Stromal cell of bone marrow (primary cell): ENCODE measurements at regions not wholly inside any gene's neighbourhood (a gene's known extent, or its start where the extent isn't known, plus 50 kb on each side); places are given as distances from the start of the nearest gene placed in this dataset.

Experiments
- DNase-seq: peaks from one replicate; pipeline ENCODE4 v3.0.0-alpha.2; 2012; ENCODE audit warnings: low read depth

DNA sequence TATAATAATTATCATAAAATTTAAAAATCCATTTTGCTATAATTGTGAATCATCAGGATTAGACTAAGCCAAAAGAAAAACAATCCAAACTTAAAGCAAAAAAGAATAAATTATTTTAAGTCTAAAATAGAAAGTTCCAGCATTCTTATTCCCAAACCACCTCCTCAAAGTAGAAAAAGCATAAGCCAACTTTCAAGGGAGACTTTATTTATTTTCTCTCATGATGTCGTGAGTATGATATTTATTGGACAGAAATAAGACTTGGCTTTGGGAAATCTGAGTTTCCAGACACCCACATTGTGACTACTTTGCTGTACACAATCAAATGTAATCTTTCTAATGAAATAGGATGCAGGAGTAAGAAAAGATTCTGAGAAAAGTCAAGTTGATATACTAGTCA lies 372.1 kb downstream of the MTRR start:
- DNase-seq, result no peak

DNA sequence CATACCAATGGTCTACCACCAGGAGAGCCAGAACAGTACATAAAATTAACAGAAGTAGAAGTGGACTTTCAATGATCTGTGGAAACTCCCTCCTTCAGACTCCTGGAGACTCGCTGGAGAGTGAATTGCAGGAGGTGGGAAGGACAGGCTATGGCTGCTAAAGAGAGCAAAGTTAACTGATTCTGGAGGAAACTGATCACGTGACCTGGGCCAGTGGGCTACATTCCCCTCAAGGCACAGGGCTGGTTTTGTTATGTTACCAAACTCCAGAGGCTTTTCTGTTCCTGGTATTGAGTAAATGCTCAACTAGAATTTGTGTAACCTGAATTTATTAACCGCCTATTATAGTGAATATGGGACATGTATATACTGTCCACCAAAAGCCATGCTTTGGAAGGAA lies 372.6 kb downstream of the MTRR start:
- no peak for DNase-seq

DNA sequence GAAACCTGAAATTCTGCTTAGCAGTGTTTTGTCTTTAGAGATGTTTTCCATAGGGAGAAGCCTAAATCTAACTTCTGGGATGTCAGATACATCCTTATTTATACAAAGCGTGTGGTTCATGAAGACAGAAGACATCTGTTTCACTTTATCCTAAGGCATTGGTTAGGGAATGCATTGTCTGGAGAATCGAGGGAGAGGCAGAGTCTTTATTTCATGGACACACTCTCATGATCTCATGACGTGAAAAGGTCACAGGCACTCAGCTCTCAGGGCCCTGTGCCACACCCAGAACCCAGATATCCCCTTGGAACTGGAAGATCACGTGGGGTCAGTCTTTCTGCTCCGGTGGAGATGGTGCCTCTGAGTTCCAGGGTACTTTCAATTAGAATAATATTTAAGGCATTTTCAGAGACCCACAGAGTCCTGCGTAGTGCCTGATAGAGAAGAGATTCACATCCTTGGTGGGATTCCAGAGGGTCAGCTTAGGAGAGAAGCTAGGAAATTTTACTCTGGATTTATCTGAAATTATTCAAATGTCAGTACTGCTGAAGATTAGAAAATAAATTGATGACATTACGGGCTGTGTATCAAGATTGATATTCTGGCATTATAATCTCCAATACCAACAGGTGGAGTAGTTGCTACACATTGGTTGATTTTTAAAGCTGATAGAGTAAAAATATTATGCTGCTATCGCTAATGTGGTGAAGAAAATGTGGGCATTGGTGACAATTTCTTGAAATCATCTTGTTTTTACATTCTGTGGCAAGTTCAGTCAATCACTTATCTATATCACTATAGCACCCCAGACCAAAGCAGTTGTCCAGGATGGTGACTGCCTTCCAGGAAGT lies 378.3 kb downstream of the MTRR start:
- DNase-seq, result no peak

DNA sequence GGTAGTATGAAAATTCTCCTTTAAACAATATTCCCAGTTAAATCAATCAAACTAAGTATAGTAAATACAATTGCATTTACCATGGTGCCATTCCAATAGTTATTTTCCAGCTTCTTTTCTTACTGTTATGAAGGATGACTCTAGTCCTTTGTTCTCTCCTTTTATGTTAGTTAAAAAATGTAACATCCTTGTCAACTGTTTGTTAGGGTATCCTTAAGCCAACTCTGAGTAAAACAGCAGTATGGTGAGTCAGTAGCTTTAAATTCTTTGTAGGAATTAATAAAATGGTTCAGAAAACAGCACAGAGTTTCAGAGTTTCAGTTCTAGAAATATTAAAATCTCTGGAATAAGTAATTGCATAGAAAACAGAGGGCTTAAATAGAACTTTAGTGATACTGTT lies 384.4 kb downstream of the MTRR start:
- DNase-seq, result no peak

DNA sequence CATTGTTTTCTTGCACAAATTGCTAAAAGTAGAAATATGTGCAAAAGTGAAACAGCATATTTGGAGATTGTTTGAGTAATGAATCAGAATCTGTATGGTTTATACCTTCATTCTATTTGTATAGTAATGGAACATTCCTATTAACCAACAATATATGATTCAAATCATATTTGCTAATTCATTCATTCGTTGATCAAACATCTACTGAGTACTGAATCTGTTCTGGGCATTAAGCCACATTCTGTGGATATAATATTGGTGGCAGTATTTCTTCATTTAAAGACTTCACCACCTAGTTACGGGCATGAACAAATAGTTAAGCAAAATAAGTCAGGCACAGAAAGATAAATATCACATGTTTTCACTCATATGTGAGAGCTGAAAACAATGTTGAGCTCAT lies 385.7 kb downstream of the MTRR start:
- DNase-seq, result no peak

DNA sequence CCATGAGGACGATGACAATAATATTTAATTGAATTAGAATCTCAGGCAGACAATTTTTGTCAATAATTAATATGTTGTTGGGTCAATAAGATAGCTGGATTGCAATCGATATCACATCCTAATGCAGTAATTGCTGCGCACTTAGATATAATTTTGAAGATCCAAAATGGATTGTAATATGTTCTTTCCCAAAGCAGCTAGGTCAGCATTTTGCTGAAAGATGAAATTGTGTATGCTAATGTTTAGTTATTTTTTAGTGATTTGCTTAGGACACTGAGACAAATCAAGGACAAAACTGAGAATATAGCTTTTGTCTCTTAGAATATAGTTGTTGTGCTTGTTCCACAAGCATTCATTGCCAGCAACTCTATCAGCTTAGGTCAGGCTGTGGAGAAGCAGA lies 389.9 kb downstream of the MTRR start:
- no peak for DNase-seq

DNA sequence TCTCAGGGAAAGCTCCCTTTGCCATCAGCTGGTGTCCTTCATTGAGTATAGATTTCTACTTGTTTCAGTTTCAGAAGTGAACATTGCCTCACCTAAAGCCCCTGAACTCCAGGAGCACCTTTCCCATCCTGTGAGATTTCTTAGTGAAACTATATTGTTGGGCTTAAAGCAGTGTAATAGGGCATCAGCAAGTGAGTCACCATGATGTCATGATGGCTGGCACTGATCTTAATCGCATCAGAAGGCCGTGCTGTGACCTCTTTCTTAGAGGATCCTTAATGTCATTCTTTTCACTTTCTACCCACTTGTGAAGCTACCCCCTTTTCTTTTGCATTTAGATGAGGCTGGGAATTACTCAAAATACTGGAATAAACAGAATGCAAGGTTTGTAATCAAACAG lies 401.3 kb downstream of the MTRR start:
- DNase-seq, result no peak

DNA sequence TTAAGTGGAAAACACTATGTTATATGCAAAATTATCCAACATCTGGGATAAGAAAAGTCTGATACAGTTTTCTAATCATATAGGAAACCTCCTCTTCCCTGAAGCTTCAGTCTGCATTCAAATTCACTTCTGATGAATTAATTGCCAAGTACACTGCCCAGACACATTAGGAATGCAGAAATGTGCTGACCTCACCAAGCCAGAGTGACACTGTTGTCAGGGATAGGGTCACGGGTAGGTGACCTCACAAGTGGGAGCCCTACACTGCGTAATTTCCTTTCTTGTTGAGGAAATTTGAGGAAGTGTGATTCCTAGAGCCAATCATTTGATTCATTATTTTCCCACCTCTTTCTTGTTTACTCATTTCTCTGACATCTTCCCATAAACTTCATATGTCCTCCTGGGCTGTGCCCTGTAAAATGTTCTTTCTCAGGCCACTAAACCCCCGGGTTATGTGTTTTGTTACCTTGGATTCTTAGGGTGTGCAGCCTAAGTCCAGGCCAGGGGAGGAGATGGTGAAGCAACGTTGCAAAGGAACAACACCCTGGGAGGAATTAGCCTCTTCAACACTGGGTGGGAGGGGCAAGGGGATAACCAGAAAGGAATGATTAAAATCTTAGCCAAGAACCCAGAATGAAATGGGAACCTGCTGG lies 411.9 kb downstream of the MTRR start:
- no peak for DNase-seq

DNA sequence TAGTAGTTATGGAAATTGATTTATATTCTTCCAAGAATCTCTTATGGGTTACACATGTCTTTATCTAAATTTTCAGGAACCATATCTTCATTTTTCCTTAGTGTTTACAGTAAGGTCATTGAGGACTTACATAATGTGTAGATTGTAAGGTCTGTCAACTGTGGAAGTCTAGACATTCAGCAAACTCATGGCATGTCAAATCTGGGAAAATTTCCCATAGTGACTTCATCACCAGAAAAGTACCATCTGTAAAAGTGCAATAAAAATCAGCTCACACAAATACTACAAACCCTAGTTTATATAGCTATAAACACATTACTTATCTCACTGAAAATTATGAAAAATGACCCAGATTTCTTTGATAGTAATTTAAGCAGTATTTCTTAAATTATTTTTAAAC lies 419.4 kb downstream of the MTRR start:
- DNase-seq, result no peak

DNA sequence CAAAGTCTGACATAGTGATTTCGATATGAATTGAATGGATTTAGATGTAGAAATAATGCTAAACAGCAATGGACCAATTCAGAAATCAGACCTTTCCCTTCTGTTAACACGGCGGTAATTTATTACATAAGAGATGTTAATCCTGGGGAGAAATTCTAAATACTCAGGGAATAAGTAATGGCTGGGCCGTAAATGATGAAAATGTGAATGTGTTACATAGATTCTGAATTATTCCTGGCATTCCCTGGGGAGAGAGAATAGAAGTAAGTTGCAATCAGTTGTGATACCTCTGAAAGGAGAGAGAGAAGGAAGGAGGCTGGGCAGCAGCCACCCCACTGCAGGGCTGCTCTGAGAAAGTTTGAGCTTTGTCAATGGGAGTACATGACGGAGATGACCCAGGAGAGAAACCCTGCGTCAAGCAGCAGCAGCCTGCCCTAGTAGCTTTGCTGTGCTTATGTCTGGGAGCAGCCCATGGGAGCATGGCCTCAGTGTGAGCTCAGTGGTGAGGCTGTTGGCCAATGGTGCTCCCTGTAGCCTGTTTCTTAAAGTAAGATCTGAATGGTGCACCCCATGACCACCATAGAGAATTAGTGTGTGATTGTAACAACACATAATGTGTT lies 420.1 kb downstream of the MTRR start:
- DNase-seq, result no peak

DNA sequence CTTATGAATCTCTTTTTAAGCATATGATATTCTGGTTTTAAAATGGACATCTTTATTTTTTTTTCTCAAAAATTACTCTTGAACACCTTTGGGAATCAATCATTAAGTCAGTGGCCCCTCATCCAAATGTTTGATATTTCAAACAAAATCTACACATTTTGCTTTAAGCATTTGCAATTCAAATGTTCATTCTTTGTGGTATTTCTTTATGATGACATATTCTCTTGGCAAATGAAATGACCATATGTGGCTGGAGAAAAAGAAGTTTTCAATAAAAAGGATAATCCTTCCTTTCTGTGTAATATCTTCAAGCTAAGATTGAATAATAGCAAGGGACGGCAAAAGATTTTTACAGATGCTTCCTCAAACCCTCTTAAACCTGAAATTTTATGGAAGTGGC lies 420.8 kb downstream of the MTRR start:
- DNase-seq, result no peak

DNA sequence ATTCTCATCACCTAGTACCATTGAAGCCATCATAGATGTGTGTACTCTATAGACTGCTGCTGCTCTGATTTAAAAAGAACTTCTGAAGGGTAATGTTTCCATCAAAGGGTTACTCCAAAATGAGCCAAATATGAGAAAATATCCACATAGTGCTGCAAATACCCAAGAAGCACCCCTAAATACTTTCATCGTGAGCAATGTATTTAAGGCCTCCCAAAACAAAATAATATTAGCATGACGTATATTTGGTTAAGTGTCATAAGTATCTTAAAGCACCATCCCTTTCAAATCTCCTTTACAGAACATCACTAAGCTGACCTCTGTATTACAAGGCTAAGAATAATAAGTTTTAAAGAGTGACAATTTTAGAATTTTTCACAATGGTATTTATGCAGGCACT lies 421.8 kb downstream of the MTRR start:
- no peak for DNase-seq

DNA sequence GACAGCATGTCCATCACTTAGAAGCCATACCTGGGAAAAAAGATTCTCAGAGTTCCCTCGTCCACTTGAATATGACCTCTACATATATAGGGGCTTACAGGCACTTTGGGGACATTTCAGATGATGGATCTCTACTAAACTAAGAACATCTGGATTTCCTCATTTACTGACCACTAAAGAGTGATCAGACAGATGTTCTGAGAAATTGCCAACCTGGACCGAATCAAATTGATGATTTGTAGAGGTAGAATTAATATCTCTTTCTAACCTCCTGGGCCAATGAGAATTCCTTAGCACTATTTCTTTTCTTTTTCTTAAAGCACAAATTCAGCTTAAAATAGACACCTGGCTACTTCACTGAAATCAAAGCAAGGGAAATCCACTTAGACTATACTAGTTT lies 422.7 kb downstream of the MTRR start:
- DNase-seq, result no peak

DNA sequence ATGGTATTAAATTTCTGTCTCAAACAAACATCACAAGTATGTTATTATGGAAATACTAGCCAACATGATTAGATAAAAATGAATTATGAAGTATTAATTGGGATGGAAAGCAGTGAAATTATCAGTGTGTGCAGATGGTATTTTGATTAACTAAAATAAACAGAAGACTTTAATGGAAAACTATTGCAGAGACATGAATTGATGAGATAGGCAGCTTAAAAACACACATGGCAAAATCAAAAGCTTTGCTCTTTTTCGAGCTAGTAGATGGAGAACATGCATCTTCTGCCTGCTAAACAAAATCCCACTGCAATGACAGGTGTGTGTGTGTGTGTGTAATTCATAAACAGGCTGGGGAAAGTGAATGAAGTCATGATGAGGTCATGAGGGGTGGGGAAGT lies 426.2 kb downstream of the MTRR start:
- DNase-seq, result no peak

DNA sequence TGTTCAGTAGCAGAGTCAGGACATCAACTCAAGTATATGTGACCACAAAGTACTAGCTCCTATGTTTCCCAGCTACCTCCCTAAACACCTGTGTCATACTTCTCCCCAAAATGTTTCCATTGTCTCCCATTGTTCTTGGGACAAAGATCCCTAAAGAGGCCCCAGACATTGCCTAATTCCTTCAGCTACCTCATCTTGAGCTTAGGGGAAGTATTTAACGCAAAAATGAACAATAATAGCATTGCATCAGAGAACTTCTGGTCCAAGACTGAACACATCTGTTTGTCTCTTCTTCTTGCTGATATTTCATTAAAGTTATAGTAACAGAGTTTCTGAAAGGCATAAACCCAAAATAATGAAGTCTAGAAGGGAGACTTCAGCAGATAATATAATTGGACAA lies 430.8 kb downstream of the MTRR start:
- DNase-seq, result no peak

DNA sequence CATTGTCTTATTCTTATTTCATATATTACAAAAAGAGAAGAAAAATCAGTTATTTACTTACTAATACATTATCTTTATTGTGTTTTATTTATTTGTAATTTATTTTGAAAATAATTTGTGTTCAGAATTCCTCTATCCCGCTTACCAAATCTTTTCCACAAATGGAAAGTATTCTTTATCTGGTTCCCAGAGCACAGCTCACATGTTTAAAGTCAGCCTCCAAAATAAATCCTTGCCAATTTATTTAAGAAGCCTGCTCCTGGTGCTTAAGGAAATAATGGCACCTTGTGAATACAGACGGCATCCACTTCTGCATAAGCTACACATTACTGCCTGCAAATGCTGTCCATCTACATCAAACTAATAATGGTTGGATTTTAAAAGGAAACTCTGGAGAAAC lies 435.4 kb downstream of the MTRR start:
- no peak for DNase-seq

DNA sequence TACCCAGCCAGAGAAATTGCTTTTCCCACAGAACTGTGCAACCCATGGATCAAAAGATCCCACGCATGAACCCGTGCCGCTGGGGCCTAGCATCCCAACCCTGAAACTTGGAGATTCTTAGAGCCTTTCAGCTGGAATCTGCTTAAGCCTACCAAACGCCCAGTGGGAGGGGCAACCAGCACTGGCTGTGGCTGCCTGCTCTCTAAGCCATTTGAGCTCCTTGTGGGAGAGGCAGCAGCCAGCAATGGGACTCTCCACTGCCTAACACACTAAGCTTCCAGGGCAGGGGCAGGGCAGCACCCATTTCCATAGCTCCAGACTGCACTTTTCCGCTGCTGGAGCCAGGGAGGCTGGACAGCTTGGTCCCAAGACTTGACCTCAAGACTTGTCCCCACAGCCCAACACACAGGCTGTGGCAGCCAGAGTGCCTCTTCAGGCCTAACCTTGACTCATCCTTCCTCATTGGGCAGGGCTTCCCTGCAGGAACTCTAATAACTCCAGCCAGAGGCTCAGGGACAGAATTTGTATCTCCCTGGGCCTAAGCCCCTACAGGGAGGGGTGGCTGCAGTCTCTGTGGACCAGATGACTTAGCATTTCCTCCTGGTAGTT lies 437.4 kb downstream of the MTRR start:
- no peak for DNase-seq

DNA sequence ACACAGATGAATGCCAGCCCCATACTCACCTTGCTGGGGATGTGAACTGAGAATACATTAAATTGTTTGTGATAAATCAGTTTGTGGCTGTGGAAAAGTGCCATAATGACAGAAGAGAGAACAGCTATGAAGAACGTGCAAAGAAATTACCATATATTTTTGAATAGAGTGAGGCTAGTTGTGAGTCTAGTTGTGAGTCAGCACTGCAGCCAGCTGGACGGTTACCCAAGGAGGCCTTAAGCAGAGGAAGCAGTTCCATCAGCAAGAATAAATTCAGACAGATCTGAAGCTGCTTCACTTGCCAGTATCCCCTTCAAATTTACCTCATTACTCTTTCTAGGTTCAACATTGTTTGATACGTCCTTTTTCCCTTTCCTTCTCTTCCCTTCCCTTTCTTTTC lies 446.0 kb downstream of the MTRR start:
- no peak for DNase-seq

DNA sequence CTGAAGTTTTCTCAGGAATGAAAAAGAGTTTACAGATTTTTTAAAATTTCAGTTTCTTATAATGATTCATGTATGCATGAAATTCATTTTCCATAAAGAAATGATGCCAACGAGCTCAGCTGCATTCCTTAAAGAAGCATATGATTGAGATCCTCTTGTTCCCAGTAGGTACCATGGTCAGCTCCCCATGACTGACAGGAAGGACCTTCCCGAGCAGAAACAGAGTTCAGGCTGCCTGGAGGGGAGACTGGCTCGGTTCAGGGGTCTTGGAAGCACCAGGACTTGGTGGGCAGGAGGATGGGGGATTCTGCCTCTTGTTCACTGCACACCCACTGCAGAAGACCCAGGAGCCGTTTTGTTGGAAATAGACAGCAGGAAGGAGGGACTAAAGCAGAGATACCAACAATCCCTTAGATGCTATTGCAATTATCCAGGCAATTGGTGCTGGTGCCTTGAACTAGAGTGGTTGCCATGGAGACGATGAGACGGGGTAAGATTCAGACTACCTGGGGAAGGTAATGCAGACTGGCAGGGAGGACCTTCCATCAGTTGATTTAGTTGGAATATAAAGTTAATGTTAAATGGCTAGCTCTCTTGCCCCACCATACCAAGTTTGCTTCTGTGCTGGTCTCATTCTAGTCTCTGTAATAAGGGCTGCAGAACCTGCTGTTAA lies 447.8 kb downstream of the MTRR start:
- DNase-seq, result no peak

DNA sequence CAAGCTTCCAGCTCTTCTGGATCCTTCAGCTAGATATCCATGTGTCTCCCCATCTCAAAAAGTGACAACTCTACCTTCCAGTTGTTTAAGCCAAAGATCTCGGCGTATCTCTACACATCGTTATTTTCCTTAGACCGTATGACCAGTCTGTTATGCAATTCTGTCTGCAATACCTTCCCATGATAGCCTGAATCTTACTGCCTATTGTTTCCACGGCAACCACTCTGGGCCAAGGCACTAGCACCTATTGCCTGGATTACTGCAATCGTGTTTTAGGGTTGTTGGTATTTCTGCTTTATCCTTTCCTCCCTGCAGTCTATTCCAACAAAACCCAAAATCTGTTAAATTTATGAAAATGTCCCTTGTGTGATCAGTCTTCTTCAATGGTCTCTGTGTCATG lies 448.4 kb downstream of the MTRR start:
- DNase-seq, result no peak

DNA sequence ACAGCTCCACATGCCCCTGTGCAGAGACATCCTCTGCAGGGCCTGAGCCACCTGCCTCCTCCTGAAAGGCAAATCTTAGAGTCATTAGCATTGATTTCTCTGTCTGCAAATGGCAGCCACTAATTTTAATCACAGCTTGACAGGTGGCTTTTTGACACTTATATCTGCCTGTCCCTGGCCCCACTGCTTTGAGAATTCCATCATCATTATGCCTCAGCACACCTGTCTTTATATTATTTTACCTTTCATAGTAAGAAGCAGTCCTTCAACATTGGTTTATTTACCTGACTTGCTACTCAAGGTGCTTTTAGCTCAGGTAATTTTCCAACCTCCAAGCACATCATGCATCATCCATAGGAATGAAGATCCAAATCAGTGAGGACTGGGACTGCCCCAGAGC lies 451.3 kb downstream of the MTRR start:
- DNase-seq, result no peak

DNA sequence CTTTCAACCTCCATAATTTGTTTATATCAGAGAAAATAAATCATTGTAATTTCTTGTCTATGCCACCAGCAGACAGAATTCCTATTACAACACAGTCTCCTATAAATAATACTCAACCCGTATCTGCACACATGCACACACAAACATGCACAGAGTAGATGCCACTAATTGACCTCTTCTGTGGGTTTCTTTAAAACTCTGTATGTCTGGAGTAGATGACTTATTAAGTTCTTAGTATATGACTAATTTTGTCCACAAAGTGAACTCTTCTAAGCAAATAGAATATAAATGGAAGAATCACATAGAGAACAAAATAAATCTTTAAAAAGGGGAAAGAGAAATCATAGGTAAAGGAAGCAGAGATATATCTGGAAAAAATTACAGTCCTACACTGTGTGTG lies 452.3 kb downstream of the MTRR start:
- no peak for DNase-seq

DNA sequence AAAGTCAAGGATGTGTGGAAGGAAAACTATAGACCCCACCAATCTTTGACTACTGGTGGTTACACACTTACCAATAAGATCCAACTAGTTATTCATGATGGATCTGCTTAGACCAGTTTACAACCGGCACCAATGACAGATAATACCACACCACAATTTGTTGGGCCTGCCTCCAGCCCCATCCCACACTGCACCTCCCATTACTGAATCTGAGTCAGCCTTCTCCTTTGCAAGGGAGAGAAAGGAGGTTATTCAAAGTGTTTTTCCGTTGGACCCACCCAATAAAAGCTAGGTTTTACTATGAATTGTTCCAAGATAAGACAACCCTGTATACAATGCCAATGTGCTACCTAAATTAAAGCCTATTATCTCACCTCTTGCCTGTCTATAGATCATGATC lies 453.5 kb downstream of the MTRR start:
- DNase-seq, result no peak
